ENCODE measurements at regions not wholly inside any gene's neighbourhood (a gene's known extent, or its start where the extent isn't known, plus 50 kb on each side); places are given as distances from the start of the nearest gene placed in this dataset.

GRCh38 chr18:72273025-72273424 lies 271.1 kb downstream of the CBLN2 start:
- TF ChIP-seq, protein P1, sequence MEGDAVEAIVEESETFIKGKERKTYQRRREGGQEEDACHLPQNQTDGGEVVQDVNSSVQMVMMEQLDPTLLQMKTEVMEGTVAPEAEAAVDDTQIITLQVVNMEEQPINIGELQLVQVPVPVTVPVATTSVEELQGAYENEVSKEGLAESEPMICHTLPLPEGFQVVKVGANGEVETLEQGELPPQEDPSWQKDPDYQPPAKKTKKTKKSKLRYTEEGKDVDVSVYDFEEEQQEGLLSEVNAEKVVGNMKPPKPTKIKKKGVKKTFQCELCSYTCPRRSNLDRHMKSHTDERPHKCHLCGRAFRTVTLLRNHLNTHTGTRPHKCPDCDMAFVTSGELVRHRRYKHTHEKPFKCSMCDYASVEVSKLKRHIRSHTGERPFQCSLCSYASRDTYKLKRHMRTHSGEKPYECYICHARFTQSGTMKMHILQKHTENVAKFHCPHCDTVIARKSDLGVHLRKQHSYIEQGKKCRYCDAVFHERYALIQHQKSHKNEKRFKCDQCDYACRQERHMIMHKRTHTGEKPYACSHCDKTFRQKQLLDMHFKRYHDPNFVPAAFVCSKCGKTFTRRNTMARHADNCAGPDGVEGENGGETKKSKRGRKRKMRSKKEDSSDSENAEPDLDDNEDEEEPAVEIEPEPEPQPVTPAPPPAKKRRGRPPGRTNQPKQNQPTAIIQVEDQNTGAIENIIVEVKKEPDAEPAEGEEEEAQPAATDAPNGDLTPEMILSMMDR (IDR thresholded peaks at IDR 0.05): no peak
- no peak for TF ChIP-seq POLR2A (IDR thresholded peaks at IDR 0.05)

Measured in uterus (tissue), 2 donors.